Neural progenitor cell (in vitro differentiated cells): ENCODE measurements at regions not wholly inside any gene's neighbourhood (a gene's known extent, or its start where the extent isn't known, plus 50 kb on each side); places are given as distances from the start of the nearest gene placed in this dataset.

ENCODE experiments used
- DNase-seq: peaks from one replicate; pipeline ENCODE4 v3.0.0-alpha.2; 2016; ENCODE audit warnings: low spot score
- H2AFZ ChIP-seq: fragments of 200-600 bp; sonication (generic); replicated peaks from 2 replicates; pipeline ENCODE4 v1.6.1; 2016; ENCODE audit warnings: antibody characterized with exemption
- H3F3A ChIP-seq: fragments of 200-600 bp; sonication (generic); 2 replicates; pipeline ENCODE4 v1.6.1; 2016; ENCODE audit warnings: antibody characterized with exemption, low read depth
- H3K27ac ChIP-seq: fragments of 200-600 bp; sonication (generic); 2 replicates; pipeline ENCODE4 v1.5.1; 2016; ENCODE audit warnings: mild to moderate bottlenecking
- H3K27me3 ChIP-seq: fragments of 200-600 bp; sonication (generic); 2 replicates; pipeline ENCODE4 v1.6.1; 2016; ENCODE audit warnings: mild to moderate bottlenecking, moderate library complexity
- H3K36me3 ChIP-seq: fragments of 200-600 bp; sonication (generic); 2 replicates; pipeline ENCODE4 v1.5.1; 2016
- H3K4me1 ChIP-seq: fragments of 200-600 bp; sonication (generic); 2 replicates; pipeline ENCODE4 v1.6.1; 2016; ENCODE audit warnings: mixed run types
- H3K4me2 ChIP-seq: fragments of 200-600 bp; sonication (generic); 2 replicates; pipeline ENCODE4 v1.6.1; 2016
- H3K4me3 ChIP-seq: fragments of 200-600 bp; sonication (generic); 2 replicates; pipeline ENCODE4 v1.5.1; 2016
- H3K79me2 ChIP-seq: fragments of 200-600 bp; sonication (generic); 2 replicates; pipeline ENCODE4 v1.6.1; 2016; ENCODE audit warnings: low read depth
- H3K9ac ChIP-seq: fragments of 200-600 bp; sonication (generic); 2 replicates; pipeline ENCODE4 v1.6.1; 2016
- H3K9me3 ChIP-seq: fragments of 200-600 bp; sonication (generic); 2 replicates; pipeline ENCODE4 v1.5.1; 2016; ENCODE audit warnings: low read depth
- H4K20me1 ChIP-seq: fragments of 200-600 bp; sonication (generic); 2 replicates; pipeline ENCODE4 v1.6.1; 2016; ENCODE audit warnings: low read depth
- H3K27ac Mint-ChIP-seq: 3 replicates; pipeline ENCODE4 v1.8.0; 2021; ENCODE audit warnings: mixed read lengths
- H3K27me3 Mint-ChIP-seq: 2 replicates; pipeline ENCODE4 v1.8.0; 2022; ENCODE audit warnings: low read depth, mild to moderate bottlenecking, inconsistent platforms, moderate library complexity, mixed read lengths; ENCODE audit not compliant: insufficient read depth
- H3K36me3 Mint-ChIP-seq: 3 replicates; pipeline ENCODE4 v1.8.0; 2021; ENCODE audit warnings: mixed read lengths
- H3K4me1 Mint-ChIP-seq: 3 replicates; pipeline ENCODE4 v1.8.0; 2021; ENCODE audit warnings: mixed read lengths
- H3K4me3 Mint-ChIP-seq: 3 replicates; pipeline ENCODE4 v1.8.0; 2021; ENCODE audit warnings: mild to moderate bottlenecking, moderate library complexity, mixed read lengths
- H3K9me3 Mint-ChIP-seq: 3 replicates; pipeline ENCODE4 v1.8.0; 2020; ENCODE audit warnings: mixed read lengths
- EZH2 ChIP-seq: fragments of 200-600 bp; sonication (generic); IDR thresholded peaks from 2 replicates; pipeline ENCODE4 v1.6.1; 2017; ENCODE audit warnings: antibody characterized with exemption, mild to moderate bottlenecking, moderate library complexity
- EZH2phosphoT487 ChIP-seq: fragments of 200-600 bp; sonication (generic); IDR thresholded peaks from 2 replicates; pipeline ENCODE4 v1.6.1; 2017; ENCODE audit warnings: antibody characterized with exemption
- TF ChIP-seq, protein P1 (sequence below): fragments of 200-600 bp; sonication (generic); IDR thresholded peaks from 2 replicates; pipeline ENCODE4 v1.5.1; 2017; ENCODE audit warnings: antibody characterized with exemption, mild to moderate bottlenecking

DNA sequence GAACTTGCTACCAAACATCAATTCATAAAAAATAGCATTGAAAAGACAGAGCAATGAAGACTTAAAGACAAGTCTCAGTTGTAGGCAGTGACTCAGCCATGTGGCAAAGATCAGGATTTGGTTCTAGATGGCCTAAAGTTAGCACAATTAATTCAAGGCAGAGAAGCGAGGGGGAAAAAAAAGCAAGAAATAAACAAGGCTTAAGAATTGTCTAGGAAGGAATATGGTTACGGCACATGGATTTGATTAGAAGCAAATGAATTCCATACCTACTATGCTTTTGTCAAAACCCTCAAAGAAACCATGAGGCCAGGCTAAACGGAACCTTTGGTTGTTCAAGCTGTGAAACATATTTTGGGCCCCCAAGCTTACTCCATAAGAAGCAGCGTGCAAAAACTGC, 362.2 kb upstream of the KCNH7 start:
- no peak for DNase-seq
- Histone ChIP-seq H3K4me1 (peaks cover 38% of the 10 kb centered on the region), H3K4me3 (no peak overlapping the region), H3K4me2 (no peak overlapping the region), H3F3A (peaks cover 10% of the 10 kb centered on the region), H4K20me1 (no peaks in the 10 kb centered on the region), H2AFZ (no peak overlapping the region), H3K36me3 (no peaks in the 10 kb centered on the region), H3K9ac (no peak overlapping the region), H3K27me3 (no peaks in the 10 kb centered on the region), H3K9me3 (peaks cover 4% of the 10 kb centered on the region), H3K79me2 (no peaks in the 10 kb centered on the region), H3K27ac (no peak overlapping the region)
- peaks cover 3% of the 10 kb centered on the region for H3K27me3 Mint-ChIP-seq
- H3K4me1 Mint-ChIP-seq: peaks cover 7% of the 10 kb centered on the region
- TF ChIP-seq EZH2 (no peak), EZH2phosphoT487 (no peak)
- TF ChIP-seq, protein P1, sequence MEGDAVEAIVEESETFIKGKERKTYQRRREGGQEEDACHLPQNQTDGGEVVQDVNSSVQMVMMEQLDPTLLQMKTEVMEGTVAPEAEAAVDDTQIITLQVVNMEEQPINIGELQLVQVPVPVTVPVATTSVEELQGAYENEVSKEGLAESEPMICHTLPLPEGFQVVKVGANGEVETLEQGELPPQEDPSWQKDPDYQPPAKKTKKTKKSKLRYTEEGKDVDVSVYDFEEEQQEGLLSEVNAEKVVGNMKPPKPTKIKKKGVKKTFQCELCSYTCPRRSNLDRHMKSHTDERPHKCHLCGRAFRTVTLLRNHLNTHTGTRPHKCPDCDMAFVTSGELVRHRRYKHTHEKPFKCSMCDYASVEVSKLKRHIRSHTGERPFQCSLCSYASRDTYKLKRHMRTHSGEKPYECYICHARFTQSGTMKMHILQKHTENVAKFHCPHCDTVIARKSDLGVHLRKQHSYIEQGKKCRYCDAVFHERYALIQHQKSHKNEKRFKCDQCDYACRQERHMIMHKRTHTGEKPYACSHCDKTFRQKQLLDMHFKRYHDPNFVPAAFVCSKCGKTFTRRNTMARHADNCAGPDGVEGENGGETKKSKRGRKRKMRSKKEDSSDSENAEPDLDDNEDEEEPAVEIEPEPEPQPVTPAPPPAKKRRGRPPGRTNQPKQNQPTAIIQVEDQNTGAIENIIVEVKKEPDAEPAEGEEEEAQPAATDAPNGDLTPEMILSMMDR: no peak
- H3K27ac Mint-ChIP-seq: no peak overlapping the region
- peaks cover 13% of the 10 kb centered on the region for H3K9me3 Mint-ChIP-seq
- H3K36me3 Mint-ChIP-seq: no peaks in the 10 kb centered on the region
- H3K4me3 Mint-ChIP-seq: no peak overlapping the region

DNA sequence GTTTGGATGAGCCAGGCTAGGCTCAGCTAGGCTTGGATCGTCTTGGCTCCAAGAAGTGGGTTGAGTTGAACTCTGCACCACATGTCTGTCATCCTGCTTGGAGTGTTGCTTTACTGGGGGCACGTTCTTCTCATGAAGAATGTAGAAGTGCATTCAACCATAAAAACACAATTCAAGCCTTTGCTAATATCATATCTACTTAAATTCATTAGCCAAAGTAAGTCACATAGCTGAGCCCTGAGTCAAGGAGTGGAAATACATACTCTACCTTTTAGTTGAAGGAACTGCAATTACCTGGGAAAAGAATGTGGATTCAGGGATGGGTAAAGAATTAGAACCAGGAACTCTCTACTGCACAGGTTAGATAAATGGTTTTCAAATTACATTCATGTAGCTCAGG, 360.4 kb upstream of the KCNH7 start:
- H3F3A ChIP-seq: no peaks in the 10 kb centered on the region
- H3K4me3 Mint-ChIP-seq: no peak overlapping the region
- H3K27me3 ChIP-seq: no peaks in the 10 kb centered on the region
- no peak overlapping the region for H3K27ac ChIP-seq
- peaks cover 20% of the 10 kb centered on the region for H3K4me1 ChIP-seq
- H3K9me3 Mint-ChIP-seq: peaks cover 16% of the 10 kb centered on the region
- H3K79me2 ChIP-seq: no peaks in the 10 kb centered on the region
- H2AFZ ChIP-seq: no peak overlapping the region
- TF ChIP-seq, protein P1: no peak
- H3K9ac ChIP-seq: no peak overlapping the region
- H4K20me1 ChIP-seq: no peaks in the 10 kb centered on the region
- H3K4me3 ChIP-seq: no peak overlapping the region
- H3K27ac Mint-ChIP-seq: no peak overlapping the region
- H3K4me1 Mint-ChIP-seq: no peaks in the 10 kb centered on the region
- DNase-seq: no peak
- H3K27me3 Mint-ChIP-seq: peaks cover 2% of the 10 kb centered on the region
- H3K4me2 ChIP-seq: no peak overlapping the region
- peaks cover 4% of the 10 kb centered on the region for H3K9me3 ChIP-seq
- H3K36me3 ChIP-seq: no peaks in the 10 kb centered on the region
- no peaks in the 10 kb centered on the region for H3K36me3 Mint-ChIP-seq

- Histone ChIP-seq H3K27me3 (no peaks in the 10 kb centered on the region), H3K4me2 (no peak overlapping the region), H3K4me1 (peaks cover 13% of the 10 kb centered on the region), H4K20me1 (no peaks in the 10 kb centered on the region), H3K36me3 (no peaks in the 10 kb centered on the region), H3F3A (no peaks in the 10 kb centered on the region), H3K4me3 (no peak overlapping the region), H3K9me3 (peaks cover 4% of the 10 kb centered on the region), H3K79me2 (no peaks in the 10 kb centered on the region), H2AFZ (no peak overlapping the region), H3K27ac (no peak overlapping the region), H3K9ac (no peak overlapping the region)
- H3K4me3 Mint-ChIP-seq: no peak overlapping the region
- no peak for DNase-seq
- peaks cover 2% of the 10 kb centered on the region for H3K27me3 Mint-ChIP-seq
- H3K27ac Mint-ChIP-seq: no peak overlapping the region
- TF ChIP-seq EZH2phosphoT487 (no peak), EZH2 (no peak)
- TF ChIP-seq, protein P1: no peak
- peaks cover 16% of the 10 kb centered on the region for H3K9me3 Mint-ChIP-seq
- no peaks in the 10 kb centered on the region for H3K36me3 Mint-ChIP-seq
- H3K4me1 Mint-ChIP-seq: no peaks in the 10 kb centered on the region
Observed at GRCh38 chr2:163198007-163198406, 359.4 kb upstream of the KCNH7 start.

- Histone ChIP-seq H3K79me2 (no peaks in the 10 kb centered on the region), H3F3A (peaks cover 29% of the 10 kb centered on the region), H3K27ac (no peak overlapping the region), H3K4me3 (no peak overlapping the region), H2AFZ (no peak overlapping the region), H3K4me1 (peaks cover 58% of the 10 kb centered on the region), H4K20me1 (no peaks in the 10 kb centered on the region), H3K9me3 (no peaks in the 10 kb centered on the region), H3K27me3 (no peaks in the 10 kb centered on the region), H3K36me3 (no peaks in the 10 kb centered on the region), H3K4me2 (no peak overlapping the region), H3K9ac (no peak overlapping the region)
- Mint-ChIP-seq H3K9me3 (peaks cover 8% of the 10 kb centered on the region), H3K27me3 (no peaks in the 10 kb centered on the region), H3K4me3 (no peak overlapping the region), H3K36me3 (no peaks in the 10 kb centered on the region), H3K27ac (no peak overlapping the region), H3K4me1 (peaks cover 26% of the 10 kb centered on the region)
- TF ChIP-seq, protein P1: peak; percentile 92
- no peak for TF ChIP-seq EZH2phosphoT487
- peak; percentile 62 for DNase-seq
Observed at GRCh38 chr2:163191372-163191771, 352.8 kb upstream of the KCNH7 start.
